Mesenchymal stem cell (in vitro differentiated cells and primary cell): ENCODE measurements at regions not wholly inside any gene's neighbourhood (a gene's known extent, or its start where the extent isn't known, plus 50 kb on each side); places are given as distances from the start of the nearest gene placed in this dataset.

Experiments
- DNase-seq: peaks from one replicate; pipeline ENCODE4 v3.0.0-alpha.2; 2013
- H2AFZ ChIP-seq: one replicate; pipeline ENCODE4 v1.6.1; 2013; ENCODE audit warnings: low read depth, mild to moderate bottlenecking, control low read depth, inconsistent platforms, low read length, moderate library complexity
- H2AK5ac ChIP-seq: 2 replicates; pipeline ENCODE4 v1.6.1; 2013; ENCODE audit warnings: low read length, moderate library complexity, mild to moderate bottlenecking, inconsistent platforms; ENCODE audit not compliant: severe bottlenecking
- H2BK120ac ChIP-seq: one replicate; pipeline ENCODE4 v1.6.1; 2013; ENCODE audit warnings: low read depth, mild to moderate bottlenecking, inconsistent platforms, low read length, moderate library complexity
- H2BK12ac ChIP-seq, 2 experiments: one replicate each; pipeline ENCODE4 v1.6.1; 2013; ENCODE audit warnings: inconsistent platforms in 2 of 2, low read length in 2 of 2, mild to moderate bottlenecking in 2 of 2, moderate library complexity in 2 of 2, control low read depth in 1 of 2
- H2BK15ac ChIP-seq: one replicate; pipeline ENCODE4 v1.6.1; 2013; ENCODE audit warnings: mild to moderate bottlenecking, low read depth, inconsistent platforms; ENCODE audit not compliant: poor library complexity, severe bottlenecking
- H2BK5ac ChIP-seq: 2 replicates; pipeline ENCODE4 v1.6.1; 2013; ENCODE audit warnings: low read depth, mild to moderate bottlenecking, low read length, control low read depth, inconsistent platforms; ENCODE audit not compliant: poor library complexity, severe bottlenecking
- H3K14ac ChIP-seq, 2 experiments: one replicate each; pipeline ENCODE4 v1.6.1; 2013; ENCODE audit warnings: inconsistent platforms in 2 of 2, low read length in 2 of 2, control low read depth in 1 of 2, mild to moderate bottlenecking in 1 of 2, moderate library complexity in 1 of 2
- H3K18ac ChIP-seq, 2 experiments: one replicate each; pipeline ENCODE4 v1.6.1; 2013; ENCODE audit warnings: inconsistent platforms in 2 of 2, low read length in 2 of 2, control low read depth in 1 of 2, low read depth in 1 of 2, mild to moderate bottlenecking in 1 of 2
- H3K23ac ChIP-seq, 2 experiments: one replicate each; pipeline ENCODE4 v1.6.1; 2013; ENCODE audit warnings: inconsistent platforms in 2 of 2, low read length in 2 of 2, mild to moderate bottlenecking in 2 of 2, moderate library complexity in 2 of 2, control low read depth in 1 of 2
- H3K27ac ChIP-seq: 2 replicates; pipeline ENCODE4 v1.5.1; 2013; ENCODE audit warnings: mild to moderate bottlenecking, moderate library complexity, low read length, control low read depth, inconsistent platforms; ENCODE audit not compliant: poor library complexity, severe bottlenecking
- H3K27me3 ChIP-seq, 2 experiments: 2 replicates each; pipeline versions ENCODE4 v1.6.1 to v1.7.0; 2013; ENCODE audit warnings: low read length in 2 of 2, mild to moderate bottlenecking in 2 of 2, moderate library complexity in 2 of 2, control low read depth in 1 of 2, inconsistent platforms in 1 of 2; ENCODE audit not compliant: control insufficient read depth in 1 of 2, insufficient read depth in 1 of 2
- H3K36me3 ChIP-seq, 2 experiments: 2 replicates each; pipeline versions ENCODE4 v1.6.1 to v1.7.0; 2013; ENCODE audit warnings: low read length in 2 of 2, control low read depth in 1 of 2, inconsistent platforms in 1 of 2, low read depth in 1 of 2, mild to moderate bottlenecking in 1 of 2; ENCODE audit not compliant: insufficient read depth in 2 of 2, control insufficient read depth in 1 of 2
- H3K4ac ChIP-seq, 2 experiments: one replicate each; pipeline ENCODE4 v1.6.1; 2013; ENCODE audit warnings: inconsistent platforms in 2 of 2, low read length in 2 of 2, mild to moderate bottlenecking in 2 of 2, moderate library complexity in 2 of 2, control low read depth in 1 of 2, low read depth in 1 of 2
- H3K4me1 ChIP-seq: 2 replicates; pipeline ENCODE4 v1.6.1; 2013; ENCODE audit warnings: low read depth, low read length, control low read depth; ENCODE audit not compliant: control insufficient read depth, insufficient read depth
- H3K4me2 ChIP-seq: 2 replicates; pipeline ENCODE4 v1.6.1; 2013; ENCODE audit warnings: low read length, mild to moderate bottlenecking, inconsistent platforms; ENCODE audit not compliant: poor library complexity, severe bottlenecking
- H3K4me3 ChIP-seq, 2 experiments: 2 replicates each; pipeline versions ENCODE4 v1.5.1 to v1.7.0; 2013; ENCODE audit warnings: low read length in 2 of 2, mild to moderate bottlenecking in 2 of 2, control low read depth in 1 of 2, low read depth in 1 of 2; ENCODE audit not compliant: insufficient read depth in 1 of 2
- H3K79me1 ChIP-seq: replicated peaks from 2 replicates; pipeline ENCODE4 v1.6.1; 2013; ENCODE audit warnings: mild to moderate bottlenecking, control low read depth, low read length, inconsistent platforms; ENCODE audit not compliant: poor library complexity, severe bottlenecking
- H3K9ac ChIP-seq: 2 replicates; pipeline ENCODE4 v1.7.0; 2013; ENCODE audit warnings: mild to moderate bottlenecking, low read length, moderate library complexity
- H3K9me3 ChIP-seq: 2 replicates; pipeline ENCODE4 v1.7.0; 2013; ENCODE audit warnings: mild to moderate bottlenecking, low read length; ENCODE audit not compliant: control insufficient read depth
- H4K8ac ChIP-seq: one replicate; pipeline ENCODE4 v1.6.1; 2013; ENCODE audit warnings: inconsistent platforms, mild to moderate bottlenecking, low read length, moderate library complexity
- H4K91ac ChIP-seq: one replicate; pipeline ENCODE4 v1.6.1; 2013; ENCODE audit warnings: mild to moderate bottlenecking, low read length, inconsistent platforms
- WGBS: methylation state at CpG from one replicate; pipeline ENCODE4 v1.1.7; 2013; ENCODE audit warnings: mixed read lengths; 5-methylcytosine and 5-hydroxymethylcytosine counted together

DNA sequence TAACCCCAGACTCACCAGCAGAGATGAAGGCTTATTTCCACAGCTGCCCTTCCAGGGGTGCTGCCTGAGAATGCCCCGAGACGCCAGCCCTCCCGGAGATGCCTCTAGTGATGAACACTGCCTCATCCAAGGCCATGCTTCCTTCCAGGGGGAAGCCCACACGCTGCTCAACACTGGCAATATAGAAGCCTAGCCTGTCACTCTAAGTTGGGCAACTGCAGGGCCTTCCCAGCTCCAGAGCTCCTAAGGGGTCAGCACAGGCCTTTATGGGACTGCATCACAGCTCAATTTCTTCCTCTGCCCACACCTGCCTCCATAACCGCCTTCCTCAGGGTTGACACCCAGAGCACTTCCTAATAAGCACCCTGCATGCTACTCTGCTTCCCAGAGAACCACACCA is 217.7 kb downstream of the ABHD5 start:
- Histone ChIP-seq H3K4me3 (no peak overlapping the region), H3K18ac (no peak overlapping the region), H2BK12ac (no peak overlapping the region), H3K9me3 (no peaks in the 10 kb centered on the region), H2AFZ (no peak overlapping the region), H3K9ac (no peak overlapping the region), H3K4ac (no peak overlapping the region), H3K79me1 (no peaks in the 10 kb centered on the region), H2AK5ac (no peak overlapping the region), H2BK120ac (no peak overlapping the region), H3K14ac (no peak overlapping the region), H3K36me3 (no peaks in the 10 kb centered on the region), H2BK15ac (no peak overlapping the region), H3K23ac (no peak overlapping the region), H3K4me1 (no peaks in the 10 kb centered on the region), H4K8ac (no peak overlapping the region), H3K4me2 (no peak overlapping the region), H3K27ac (no peak overlapping the region), H3K27me3 (no peaks in the 10 kb centered on the region), H2BK5ac (no peak overlapping the region), H4K91ac (no peak overlapping the region)
- no peak for DNase-seq
- WGBS, result 93% methylated on average over 4 of the region's 5 CpGs

DNA sequence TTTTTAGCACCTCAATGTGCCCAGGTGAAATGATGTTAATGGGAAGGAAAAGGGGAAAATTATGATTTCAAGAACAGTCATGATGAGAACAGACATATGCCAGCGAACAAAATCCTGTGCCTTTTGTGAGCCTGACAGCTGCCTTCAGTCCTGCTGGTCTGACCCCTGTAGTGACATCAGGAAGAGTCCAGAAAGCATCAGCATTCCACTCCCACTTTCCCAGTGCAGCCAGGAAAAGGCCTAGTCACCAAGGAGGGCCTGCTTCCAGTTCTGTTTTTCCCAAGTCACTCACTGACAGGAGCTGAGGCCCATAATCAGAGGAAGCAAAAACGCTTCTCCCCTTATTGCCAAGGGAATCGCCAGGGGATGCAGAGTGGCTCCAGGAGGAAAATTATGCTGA is 218.4 kb downstream of the ABHD5 start:
- H3K27me3 ChIP-seq, result no peaks in the 10 kb centered on the region
- no peak overlapping the region for H3K4me3 ChIP-seq
- no peak overlapping the region for H2BK15ac ChIP-seq
- no peaks in the 10 kb centered on the region for H3K79me1 ChIP-seq
- H3K9me3 ChIP-seq, result no peaks in the 10 kb centered on the region
- no peak overlapping the region for H3K27ac ChIP-seq
- no peak overlapping the region for H3K4me2 ChIP-seq
- no peak overlapping the region for H3K18ac ChIP-seq
- H3K36me3 ChIP-seq, result no peaks in the 10 kb centered on the region
- no peak overlapping the region for H4K8ac ChIP-seq
- no peak overlapping the region for H2BK12ac ChIP-seq
- H3K4me1 ChIP-seq, result no peaks in the 10 kb centered on the region
- H3K14ac ChIP-seq, result no peak overlapping the region
- peak overlapping the region; percentile 17 for H3K9ac ChIP-seq
- H3K4ac ChIP-seq, result no peak overlapping the region
- WGBS, result 86% methylated on average over 3 of the region's 3 CpGs
- H2BK120ac ChIP-seq, result no peak overlapping the region
- no peak overlapping the region for H3K23ac ChIP-seq
- no peak for DNase-seq
- H2AK5ac ChIP-seq, result no peak overlapping the region
- H4K91ac ChIP-seq, result no peak overlapping the region
- H2BK5ac ChIP-seq, result no peak overlapping the region
- no peak overlapping the region for H2AFZ ChIP-seq

DNA sequence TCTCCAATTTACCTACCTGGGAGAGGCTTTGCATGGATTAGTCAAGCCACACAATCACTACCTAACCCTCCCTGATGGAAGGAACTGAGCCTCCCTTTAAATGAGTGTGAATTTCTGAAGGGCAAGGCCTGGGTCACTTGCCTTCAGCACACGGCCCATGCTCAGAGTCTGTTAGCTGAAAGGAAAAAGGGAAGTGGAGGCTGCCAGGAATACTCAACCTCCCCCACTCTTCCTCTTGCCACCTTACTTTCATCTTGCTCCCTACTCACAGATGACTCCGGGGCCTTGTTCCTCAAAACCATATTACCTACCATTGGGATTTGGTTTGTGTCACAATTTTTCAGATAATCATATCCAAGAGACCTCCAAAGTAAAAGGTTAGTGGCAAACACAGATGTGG is 220.0 kb downstream of the ABHD5 start:
- 88% methylated on average over 2 of the region's 2 CpGs for WGBS
- Histone ChIP-seq H3K27ac (no peak overlapping the region), H2BK12ac (no peak overlapping the region), H3K36me3 (no peaks in the 10 kb centered on the region), H3K79me1 (no peaks in the 10 kb centered on the region), H3K4ac (no peak overlapping the region), H3K23ac (no peak overlapping the region), H3K14ac (no peak overlapping the region), H3K9ac (no peak overlapping the region), H3K27me3 (no peaks in the 10 kb centered on the region), H3K4me1 (no peaks in the 10 kb centered on the region), H4K91ac (no peak overlapping the region), H3K9me3 (no peaks in the 10 kb centered on the region), H3K18ac (no peak overlapping the region), H3K4me3 (no peak overlapping the region), H2BK5ac (no peak overlapping the region), H4K8ac (no peak overlapping the region), H2BK120ac (no peak overlapping the region), H2AK5ac (no peak overlapping the region), H3K4me2 (no peak overlapping the region), H2BK15ac (no peak overlapping the region), H2AFZ (no peak overlapping the region)
- no peak for DNase-seq

DNA sequence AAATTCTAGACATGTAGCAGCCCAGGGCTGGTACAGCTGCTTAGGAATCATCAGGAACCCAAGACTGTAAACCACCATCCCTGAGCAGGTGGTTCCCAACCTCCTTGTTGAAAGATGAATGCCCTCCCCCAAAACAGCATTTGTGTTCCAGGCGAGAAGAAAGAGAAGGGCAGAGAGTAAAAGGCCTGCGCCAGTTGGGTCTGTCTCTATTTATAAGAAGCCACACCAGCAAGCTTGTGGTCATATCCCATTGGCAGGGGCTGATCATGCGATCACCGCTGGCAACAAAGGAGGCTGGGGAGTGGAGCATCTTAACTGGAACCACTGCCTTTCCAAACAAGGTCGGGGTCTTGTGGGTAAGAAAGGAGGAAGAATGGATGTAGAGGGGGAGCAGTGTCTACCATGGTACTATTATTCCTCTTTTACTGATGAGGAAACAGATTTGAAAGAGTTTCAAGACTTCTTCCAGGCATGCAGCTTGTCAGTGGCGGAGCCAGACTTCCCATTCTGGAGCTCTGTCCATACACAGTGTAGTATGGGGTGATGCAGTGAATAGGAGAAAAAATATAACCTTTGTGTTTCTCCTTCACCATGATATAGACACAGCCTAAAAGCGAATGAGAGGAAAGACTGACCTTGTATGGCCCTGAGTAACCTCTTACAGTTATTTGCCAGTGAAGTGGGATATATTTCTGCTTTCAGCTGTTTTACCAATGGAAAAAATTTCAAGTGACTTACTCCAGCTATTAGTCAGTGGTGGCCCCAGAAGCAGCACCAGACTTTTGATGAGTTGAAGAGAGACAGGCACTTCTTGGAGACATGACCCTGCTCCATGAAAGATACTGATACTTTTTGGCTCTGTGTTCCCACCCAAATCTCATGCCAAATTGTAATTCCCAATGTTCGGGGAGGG is 222.6 kb downstream of the ABHD5 start:
- Histone ChIP-seq H3K4me3 (no peak overlapping the region), H2AFZ (no peak overlapping the region), H2AK5ac (no peak overlapping the region), H3K36me3 (no peaks in the 10 kb centered on the region), H3K4me2 (no peak overlapping the region), H3K4me1 (no peaks in the 10 kb centered on the region), H2BK15ac (no peak overlapping the region), H3K79me1 (no peaks in the 10 kb centered on the region), H4K8ac (no peak overlapping the region), H3K18ac (no peak overlapping the region), H3K14ac (no peak overlapping the region), H4K91ac (no peak overlapping the region), H2BK5ac (no peak overlapping the region), H3K27me3 (no peaks in the 10 kb centered on the region), H3K4ac (no peak overlapping the region), H3K27ac (no peak overlapping the region), H3K23ac (no peak overlapping the region), H3K9ac (no peak overlapping the region), H3K9me3 (peaks cover 9% of the 10 kb centered on the region), H2BK12ac (no peak overlapping the region), H2BK120ac (no peak overlapping the region)
- WGBS, result 84% methylated on average over 6 of the region's 8 CpGs
- DNase-seq, result no peak
